ENCODE measurements at regions not wholly inside any gene's neighbourhood (a gene's known extent, or its start where the extent isn't known, plus 50 kb on each side); places are given as distances from the start of the nearest gene placed in this dataset.

GRCh38 chr5:27381686-27382085, 343.3 kb upstream of the CDH9 start:
- Histone ChIP-seq H3K23ac (ENCODE audit: insufficient read length, low read depth, low read length) (no peak overlapping the region), H4K20me1 (ENCODE audit: control insufficient read depth, insufficient read depth, insufficient read length) (no peaks in the 10 kb centered on the region), H3K4me1 (ENCODE audit: insufficient read depth, low read length) (no peaks in the 10 kb centered on the region; the same call in 1 of the 2 replicates), H4K5ac (ENCODE audit: insufficient read length, low read depth, low read length) (no peak overlapping the region), H3T11ph (ENCODE audit: low read length) (no peak overlapping the region), H3K27me3 (ENCODE audit: insufficient read depth, low read length) (no peaks in the 10 kb centered on the region), H3K79me1 (ENCODE audit: insufficient read depth, low read depth, low read length, poor library complexity, severe bottlenecking) (no peaks in the 10 kb centered on the region), H3K79me2 (ENCODE audit: insufficient read depth, low read length) (no peaks in the 10 kb centered on the region), H2AK5ac (ENCODE audit: insufficient read length, low read length) (no peak overlapping the region), H2BK12ac (ENCODE audit: insufficient read length, low read depth, low read length) (no peak overlapping the region), H4K8ac (replicated peaks; ENCODE audit: insufficient read length, low read depth, low read length) (no peak overlapping the region), H3K23me2 (ENCODE audit: insufficient read length, low read depth, low read length, poor library complexity, severe bottlenecking) (no peaks in the 10 kb centered on the region), H3K56ac (ENCODE audit: insufficient read length, low read depth, low read length) (no peak overlapping the region), H2BK20ac (ENCODE audit: low read depth, low read length, poor library complexity, severe bottlenecking) (no peak overlapping the region), H3K9me3 (ENCODE audit: control insufficient read depth, low read depth, low read length) (no peaks in the 10 kb centered on the region), H2BK5ac (ENCODE audit: insufficient read length, low read length) (no peak overlapping the region), H3K27ac (ENCODE audit: insufficient read length, low read depth, low read length) (no peak overlapping the region), H3K14ac (ENCODE audit: insufficient read depth, low read length) (no peak overlapping the region), H2BK15ac (ENCODE audit: low read depth, low read length) (no peak overlapping the region), H3K18ac (ENCODE audit: insufficient read length, low read depth, low read length) (no peak overlapping the region), H3K4me2 (ENCODE audit: insufficient read depth, insufficient read length, low read length) (no peak overlapping the region), H3K4ac (ENCODE audit: low read depth, low read length) (no peak overlapping the region), H2BK120ac (ENCODE audit: low read depth, low read length, poor library complexity, severe bottlenecking) (no peak overlapping the region), H2AFZ (ENCODE audit: low read length) (no peak overlapping the region), H3K9ac (ENCODE audit: extremely low read depth, insufficient read length, low read length) (no peak overlapping the region), H4K91ac (ENCODE audit: insufficient read length, low read depth, low read length) (no peak overlapping the region)
- no peak for DNase-seq
- Mint-ChIP-seq H3K27me3 (ENCODE audit: low read depth) (no peaks in the 10 kb centered on the region), H3K4me3 (no peak overlapping the region), H3K9me3 (no peaks in the 10 kb centered on the region), H3K36me3 (ENCODE audit: insufficient read depth in 1 of 3, low read depth in 3 of 3) (no peaks in the 10 kb centered on the region), H3K4me1 (0 out of 4 replicates have a peak, but pooled peaks cover 0 to 2% of the 10 kb centered on the region in 2 experiments), H3K27ac (no peak overlapping the region)
- no CpG with 5 or more reads among the region's 1 CpG for WGBS (ENCODE audit: extremely low coverage, insufficient read length, low lambda C conversion rate)
- TF ChIP-seq, protein P1, sequence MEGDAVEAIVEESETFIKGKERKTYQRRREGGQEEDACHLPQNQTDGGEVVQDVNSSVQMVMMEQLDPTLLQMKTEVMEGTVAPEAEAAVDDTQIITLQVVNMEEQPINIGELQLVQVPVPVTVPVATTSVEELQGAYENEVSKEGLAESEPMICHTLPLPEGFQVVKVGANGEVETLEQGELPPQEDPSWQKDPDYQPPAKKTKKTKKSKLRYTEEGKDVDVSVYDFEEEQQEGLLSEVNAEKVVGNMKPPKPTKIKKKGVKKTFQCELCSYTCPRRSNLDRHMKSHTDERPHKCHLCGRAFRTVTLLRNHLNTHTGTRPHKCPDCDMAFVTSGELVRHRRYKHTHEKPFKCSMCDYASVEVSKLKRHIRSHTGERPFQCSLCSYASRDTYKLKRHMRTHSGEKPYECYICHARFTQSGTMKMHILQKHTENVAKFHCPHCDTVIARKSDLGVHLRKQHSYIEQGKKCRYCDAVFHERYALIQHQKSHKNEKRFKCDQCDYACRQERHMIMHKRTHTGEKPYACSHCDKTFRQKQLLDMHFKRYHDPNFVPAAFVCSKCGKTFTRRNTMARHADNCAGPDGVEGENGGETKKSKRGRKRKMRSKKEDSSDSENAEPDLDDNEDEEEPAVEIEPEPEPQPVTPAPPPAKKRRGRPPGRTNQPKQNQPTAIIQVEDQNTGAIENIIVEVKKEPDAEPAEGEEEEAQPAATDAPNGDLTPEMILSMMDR (conservative IDR thresholded peaks at IDR 0.05), result no peak

Data from H9 (cell line).